ENCODE measurements at regions not wholly inside any gene's neighbourhood (a gene's known extent, or its start where the extent isn't known, plus 50 kb on each side); places are given as distances from the start of the nearest gene placed in this dataset.

GRCh38 chr22:22168941-22169867 is 75.4 kb upstream of the VPREB1 start:
- Histone ChIP-seq H4K5ac (ENCODE audit: insufficient read length, low read depth, low read length) (no peak overlapping the region), H3K79me1 (ENCODE audit: low read depth, low read length) (no peaks in the 10 kb centered on the region), H3K4me3 (ENCODE audit: extremely low read depth in 1 of 4, insufficient read depth in 2 of 4, low read depth in 3 of 4, low read length in 4 of 4) (peak overlapping the region in 1 of 4 experiments; percentile 39; a peak in 2 of 8 replicates), H3K27ac (ENCODE audit: low read depth, low read length) (no peak overlapping the region), H4K91ac (replicated peaks; ENCODE audit: insufficient read length, low read length) (no peak overlapping the region), H3K23ac (ENCODE audit: insufficient read length) (no peak overlapping the region), H3K18ac (ENCODE audit: extremely low read depth, low read length) (no peak overlapping the region), H2AK5ac (ENCODE audit: low read depth, low read length) (no peak overlapping the region), H2BK12ac (ENCODE audit: low read depth, low read length) (no peak overlapping the region), H3K36me3 (ENCODE audit: control insufficient read depth in 2 of 4, insufficient read depth in 4 of 4, low read length in 3 of 4) (no peaks in the 10 kb centered on the region), H3K4me1 (replicated peaks in 1 of 4; ENCODE audit: control insufficient read depth in 3 of 4, insufficient read depth in 4 of 4, low read length in 3 of 4) (no peaks in the 10 kb centered on the region), H3K23me2 (ENCODE audit: low read depth, low read length) (no peaks in the 10 kb centered on the region), H2BK5ac (ENCODE audit: low read depth, low read length) (no peak overlapping the region), H3K79me2 (ENCODE audit: control insufficient read depth in 1 of 2, insufficient read depth in 2 of 2, low read length in 2 of 2) (no peaks in the 10 kb centered on the region), H3K4me2 (ENCODE audit: insufficient read depth in 1 of 2, low read depth in 2 of 2, low read length in 2 of 2) (peak overlapping the region; percentile 51 to 65; a peak in 2 of 4 replicates), H2AFZ (ENCODE audit: low read length) (0 out of 2 replicates have a peak overlapping the region, but pooled peaks have one; percentile 94), H2BK120ac (replicated peaks; ENCODE audit: low read depth, low read length) (no peak overlapping the region), H2BK15ac (ENCODE audit: low read length) (no peak overlapping the region), H4K8ac (ENCODE audit: extremely low read depth, insufficient read depth, low read length) (no peak overlapping the region), H3K14ac (ENCODE audit: insufficient read length) (no peak overlapping the region), H3K9ac (replicated peaks in 1 of 4; ENCODE audit: extremely low read depth in 1 of 4, low read depth in 3 of 4, low read length in 3 of 4) (no peak overlapping the region), H3K56ac (replicated peaks; ENCODE audit: insufficient read length, low read depth, low read length) (no peak overlapping the region), H4K20me1 (replicated peaks in 1 of 2; ENCODE audit: control insufficient read depth in 1 of 2, insufficient read depth in 2 of 2, low read length in 2 of 2) (peaks cover 0 to 2% of the 10 kb centered on the region in 2 experiments), H3K27me3 (replicated peaks in 1 of 4; ENCODE audit: control insufficient read depth in 3 of 4, extremely low read depth in 1 of 4, insufficient read depth in 3 of 4, low read length in 3 of 4) (peaks cover 62 to 88% (median 83%) of the 10 kb centered on the region in 4 experiments), H2BK20ac (ENCODE audit: low read length) (no peak overlapping the region), H3K9me3 (ENCODE audit: insufficient read depth in 2 of 2, low read depth in 1 of 2, low read length in 1 of 2) (no peaks in the 10 kb centered on the region), H3K4ac (replicated peaks; ENCODE audit: insufficient read length, low read depth, low read length) (no peak overlapping the region)
- ChIA-PET CTCF (ENCODE audit: partially characterized antibody) (interaction anchor here (1.0 to 8.8 kb wide), 5 partner anchors 12 to 294 kb away, joined by 3 to 91 read pairs (median 8); no protein-coding TSS in a partner anchor), POLR2A (ENCODE audit: partially characterized antibody) (interaction anchor here (1.3 kb wide), 1 partner anchor 13 kb away, joined by 4 read pairs; no protein-coding TSS in a partner anchor)
- no peak for TF ChIP-seq KDM1A (IDR thresholded peaks at IDR 0.05; ENCODE audit: borderline replicate concordance, low read length)
- no peak for TF ChIP-seq RAD21 (IDR thresholded peaks at IDR 0.05 in 1 of 2, conservative IDR thresholded peaks at IDR 0.05 in 1 of 2; ENCODE audit: low read depth in 2 of 2, low read length in 2 of 2)
- TF ChIP-seq BRCA1 (IDR thresholded peaks at IDR 0.05; ENCODE audit: low read depth, low read length) = no peak
- WGBS, 2 experiments (ENCODE audit: extremely low coverage in 1 of 2, insufficient coverage in 1 of 2, insufficient read length in 1 of 2, insufficient replicate concordance in 2 of 2, low coverage in 1 of 2, low lambda C conversion rate in 2 of 2, missing lambda C conversion rate in 1 of 2) = 67% methylated on average over 9 of the region's 9 CpGs; no CpG with 5 or more reads in 1 of the 2 experiments
- FAIRE-seq = no peak
- DNase-seq (ENCODE audit: low read depth in 1 of 2, low spot score in 2 of 2) = no peak
